ENCODE measurements at regions not wholly inside any gene's neighbourhood (a gene's known extent, or its start where the extent isn't known, plus 50 kb on each side); places are given as distances from the start of the nearest gene placed in this dataset.

DNA sequence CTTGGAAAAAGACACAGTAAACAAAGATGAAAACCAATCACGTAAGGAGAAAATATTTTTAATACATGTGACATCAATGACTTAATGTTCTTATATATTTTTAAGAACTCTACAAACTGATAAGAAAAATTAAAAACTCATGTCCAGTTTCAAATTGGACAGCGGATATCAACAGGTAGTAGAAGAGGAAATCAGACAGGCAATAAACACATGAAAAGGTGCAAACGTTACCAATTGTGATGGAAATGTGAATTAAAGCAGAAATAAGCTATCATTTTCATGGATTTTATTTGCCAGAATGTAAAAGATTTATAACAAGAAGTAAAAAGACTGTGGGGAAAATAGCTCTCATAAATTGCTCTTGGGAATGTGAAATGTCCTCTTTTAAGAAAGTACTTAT is 382.3 kb downstream of the DLEU7 start:
- H3K9me3 ChIP-seq, result no peaks in the 10 kb centered on the region
- WGBS, 3 donors, result 43 to 57% (median 53%) methylated on average over 3 of the region's 3 CpGs
- DNase-seq, result no peak
- no peaks in the 10 kb centered on the region for H3K36me3 ChIP-seq
- H3K27me3 ChIP-seq, result no peaks in the 10 kb centered on the region
- TF ChIP-seq POLR2A (IDR thresholded peaks at IDR 0.05) (no peak), CTCF (IDR thresholded peaks at IDR 0.05) (no peak), EP300 (IDR thresholded peaks at IDR 0.05) (no peak)
- H3K4me3 ChIP-seq, result no peak overlapping the region
- H3K4me1 ChIP-seq (ENCODE audit: insufficient read depth), result no peaks in the 10 kb centered on the region
- intact Hi-C loops (cut with DNase I), result no loop called here
- H3K27ac ChIP-seq, result no peak overlapping the region

DNA sequence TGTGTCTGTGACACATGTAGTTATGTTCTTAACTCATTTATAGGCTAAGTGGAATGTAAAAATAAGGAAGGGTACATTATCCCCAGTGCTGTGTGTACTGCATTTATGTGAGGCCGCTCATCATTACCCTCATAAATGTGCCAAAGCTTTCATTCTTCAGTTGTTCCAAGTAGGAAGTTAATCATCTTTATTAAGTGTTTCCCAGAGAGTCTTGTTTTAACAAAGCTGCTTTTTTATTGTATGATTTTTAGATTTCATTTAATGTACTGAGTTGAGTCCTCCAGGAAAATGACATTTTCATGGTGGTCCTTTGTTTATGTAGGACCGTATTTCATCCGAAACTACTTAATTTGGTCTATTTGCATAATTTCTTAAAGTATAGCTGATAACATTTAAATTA is 379.8 kb downstream of the DLEU7 start:
- no peaks in the 10 kb centered on the region for H3K27me3 ChIP-seq
- H3K4me3 ChIP-seq, result no peak overlapping the region
- no peaks in the 10 kb centered on the region for H3K4me1 ChIP-seq (ENCODE audit: insufficient read depth)
- intact Hi-C loops (cut with DNase I), result no loop called here
- WGBS, 3 donors, result 70 to 85% (median 72%) methylated on average over 3 of the region's 3 CpGs
- no peaks in the 10 kb centered on the region for H3K36me3 ChIP-seq
- TF ChIP-seq CTCF (IDR thresholded peaks at IDR 0.05), result no peak
- TF ChIP-seq EP300 (IDR thresholded peaks at IDR 0.05), result no peak
- TF ChIP-seq POLR2A (IDR thresholded peaks at IDR 0.05), result no peak
- H3K27ac ChIP-seq, result no peak overlapping the region
- DNase-seq, result no peak
- no peaks in the 10 kb centered on the region for H3K9me3 ChIP-seq

DNA sequence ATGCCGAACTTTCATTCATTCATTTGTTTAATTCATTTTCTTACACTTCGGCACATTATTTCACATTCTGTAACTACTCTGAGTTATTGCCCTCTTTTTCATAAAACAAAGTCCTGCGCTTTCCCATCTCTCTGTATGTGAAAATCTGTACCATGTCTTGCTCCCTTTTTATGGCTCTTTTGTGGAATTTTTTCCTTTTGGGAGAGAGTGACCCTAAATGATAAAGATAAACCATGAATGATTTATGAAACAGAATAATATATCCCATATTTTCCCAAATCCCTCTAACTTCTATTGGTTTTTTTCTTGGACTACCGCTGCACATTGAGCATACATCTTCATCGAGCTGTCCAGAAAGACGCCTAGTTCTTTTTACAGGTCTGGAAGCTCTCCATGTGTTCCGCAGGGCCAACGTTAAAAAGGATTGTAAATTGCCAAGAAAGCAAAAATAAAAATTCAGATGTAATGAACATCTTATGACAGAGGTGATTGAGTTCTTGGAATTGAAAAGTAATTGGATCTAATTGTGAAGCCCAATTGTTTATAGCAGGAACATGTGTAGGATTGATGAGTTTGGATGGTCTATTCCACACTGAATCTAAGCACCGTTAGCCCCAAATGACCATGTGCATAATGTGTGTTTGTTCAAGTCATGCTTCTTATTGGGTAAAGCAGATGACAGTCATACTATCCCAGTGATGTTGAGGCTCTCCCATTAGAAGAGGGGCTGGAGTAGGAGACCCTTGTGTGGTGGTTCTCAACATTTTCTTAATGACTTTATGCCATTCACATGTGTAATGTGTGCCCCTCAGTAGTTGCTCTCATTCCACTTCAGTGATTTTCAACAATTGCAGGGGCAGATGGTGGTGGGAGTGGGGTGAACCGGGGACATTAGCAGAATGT is 378.9 kb downstream of the DLEU7 start:
- Histone ChIP-seq H3K27ac (no peak overlapping the region), H3K36me3 (no peaks in the 10 kb centered on the region), H3K4me3 (no peak overlapping the region), H3K27me3 (no peaks in the 10 kb centered on the region), H3K4me1 (ENCODE audit: insufficient read depth) (no peaks in the 10 kb centered on the region), H3K9me3 (no peaks in the 10 kb centered on the region)
- DNase-seq, result no peak
- intact Hi-C loops (cut with DNase I), result no loop called here
- WGBS, 3 donors, result 57 to 81% (median 71%) methylated on average over 10 of the region's 10 CpGs
- TF ChIP-seq CTCF (IDR thresholded peaks at IDR 0.05) (no peak), EP300 (IDR thresholded peaks at IDR 0.05) (no peak), POLR2A (IDR thresholded peaks at IDR 0.05) (no peak)

GRCh38 chr13:50466456-50466855 is 377.0 kb downstream of the DLEU7 start:
- intact Hi-C loops (cut with DNase I), result no loop called here
- H3K27me3 ChIP-seq, result no peaks in the 10 kb centered on the region
- H3K9me3 ChIP-seq, result no peaks in the 10 kb centered on the region
- H3K4me3 ChIP-seq, result no peak overlapping the region
- 25 to 37% (median 31%) methylated on average over 6 of the region's 6 CpGs for WGBS, 3 donors
- H3K36me3 ChIP-seq, result no peaks in the 10 kb centered on the region
- DNase-seq, result no peak
- H3K4me1 ChIP-seq (ENCODE audit: insufficient read depth), result no peaks in the 10 kb centered on the region
- no peak overlapping the region for H3K27ac ChIP-seq
- TF ChIP-seq CTCF (IDR thresholded peaks at IDR 0.05) (no peak), EP300 (IDR thresholded peaks at IDR 0.05) (no peak), POLR2A (IDR thresholded peaks at IDR 0.05) (no peak)

Data from ovary (tissue), 7 donors.